Islet of Langerhans (tissue), 1 donor: ENCODE measurements at regions not wholly inside any gene's neighbourhood (a gene's known extent, or its start where the extent isn't known, plus 50 kb on each side); places are given as distances from the start of the nearest gene placed in this dataset.
"Not testable (repeated sequence)": the region's sequence is repeated elsewhere in the genome, so short reads cannot be mapped to it uniquely, and the experiment has no call there.

Experiments used
- FAIRE-seq: peaks from one replicate; lab custom pipeline; 2011; peaks lifted over from hg19 to GRCh38; lab: Jason Lieb, UNC

DNA sequence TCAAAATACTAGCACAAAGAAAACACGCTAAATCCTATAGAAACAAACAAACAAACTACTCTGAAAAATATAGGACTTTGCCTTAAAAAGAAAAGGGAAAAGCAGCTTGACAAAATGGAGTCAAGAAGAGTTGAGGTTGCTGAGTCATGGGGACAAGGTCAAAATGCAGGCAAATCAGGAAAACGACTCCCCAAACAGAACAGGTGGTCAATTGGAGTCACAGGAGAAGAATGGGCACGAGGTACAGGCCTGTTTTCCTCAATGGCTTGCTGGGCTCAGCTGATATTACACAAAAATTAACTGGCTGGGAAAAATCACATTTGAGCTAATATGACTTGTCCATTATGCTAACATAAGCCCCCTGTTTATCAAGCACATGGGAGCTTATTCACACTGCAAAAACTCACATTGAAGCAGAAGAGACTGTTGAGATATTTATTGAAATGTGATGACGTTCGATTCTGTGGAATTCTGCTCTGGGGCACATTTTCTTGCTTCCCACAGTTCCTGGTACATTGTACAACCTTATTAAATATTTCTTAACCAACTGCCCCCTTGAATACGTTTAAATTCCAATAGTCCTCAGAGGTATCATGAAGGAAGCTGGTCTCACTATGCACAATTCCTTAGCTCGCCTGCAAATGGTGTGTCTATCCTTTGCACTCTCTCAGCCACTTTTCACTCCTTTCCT lies 1622.1 kb downstream of the STIM2 start:
- FAIRE-seq, result no peak

DNA sequence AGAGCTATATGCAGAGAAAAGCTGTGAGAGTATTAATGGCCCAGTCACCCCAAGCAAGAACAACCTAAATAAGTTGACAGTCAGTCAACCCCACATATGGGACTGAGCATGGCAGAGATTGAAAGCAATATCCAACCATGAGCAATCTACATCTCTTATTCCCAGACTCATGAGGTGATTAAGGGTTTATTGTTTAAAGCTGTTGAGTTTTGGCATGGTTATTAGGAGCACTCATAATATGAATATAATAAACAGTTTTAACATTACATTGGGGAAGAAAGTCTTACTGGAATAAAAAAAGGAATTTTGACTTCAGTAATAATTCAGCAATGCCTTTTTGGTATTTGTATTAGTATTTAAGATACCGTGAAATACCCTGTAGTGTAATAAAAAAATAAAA lies 1627.4 kb downstream of the STIM2 start:
- FAIRE-seq, result no peak

DNA sequence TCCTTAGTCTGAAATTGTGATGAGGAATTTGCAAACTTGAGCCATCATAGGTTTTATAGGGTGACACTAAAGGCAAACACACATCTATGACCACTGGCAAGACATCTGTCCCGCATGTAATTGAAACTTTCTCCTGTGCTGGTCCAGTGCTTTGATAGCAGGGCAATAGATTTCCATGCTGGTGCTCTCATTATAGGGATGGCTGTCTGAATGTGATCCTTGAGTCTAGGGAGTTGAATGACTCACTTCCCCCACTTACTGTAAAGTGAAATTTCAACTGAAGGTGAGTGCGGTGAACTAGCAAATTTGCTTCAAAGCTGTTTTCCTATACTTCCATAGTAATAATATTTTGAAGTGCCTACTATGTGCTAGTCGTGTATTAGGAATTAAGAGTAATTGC lies 1630.0 kb downstream of the STIM2 start:
- FAIRE-seq, result no peak

DNA sequence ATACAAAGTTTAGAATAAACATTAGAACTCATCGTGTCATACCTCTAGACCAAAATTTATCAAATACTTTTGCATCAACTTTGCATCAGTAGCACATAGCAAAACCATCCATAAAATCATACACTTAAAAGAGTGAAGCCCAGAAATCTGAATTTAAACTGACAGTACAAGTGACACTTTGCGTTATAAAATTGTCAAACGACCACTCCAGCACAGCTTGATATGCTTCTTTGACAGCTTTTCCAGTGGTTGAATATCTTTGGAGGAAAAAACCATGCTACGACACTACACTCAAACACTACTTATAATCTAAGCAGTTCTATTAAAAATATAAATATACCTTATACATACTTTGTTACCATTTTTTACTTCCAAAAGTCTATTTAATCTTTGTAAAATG lies 1644.4 kb downstream of the STIM2 start:
- FAIRE-seq, result no peak

DNA sequence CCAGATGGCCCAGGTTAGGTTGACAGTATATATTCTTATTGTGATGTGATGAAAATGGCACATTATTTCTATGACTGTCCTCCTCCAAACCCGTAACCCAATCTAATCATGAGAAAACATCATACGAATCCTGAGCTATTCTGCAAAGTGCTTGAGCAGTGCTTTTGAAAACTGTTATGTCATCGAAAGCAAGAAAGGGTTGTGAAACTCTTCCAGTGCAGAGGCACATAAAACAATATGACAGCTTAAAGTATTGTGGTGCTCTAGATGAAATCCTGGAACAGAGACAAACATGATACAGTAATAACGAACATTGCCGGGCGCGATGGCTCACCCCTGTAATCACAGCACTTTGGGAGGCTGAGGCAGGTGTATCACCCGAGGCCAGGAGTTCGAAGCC lies 1648.0 kb downstream of the STIM2 start:
- no peak for FAIRE-seq

DNA sequence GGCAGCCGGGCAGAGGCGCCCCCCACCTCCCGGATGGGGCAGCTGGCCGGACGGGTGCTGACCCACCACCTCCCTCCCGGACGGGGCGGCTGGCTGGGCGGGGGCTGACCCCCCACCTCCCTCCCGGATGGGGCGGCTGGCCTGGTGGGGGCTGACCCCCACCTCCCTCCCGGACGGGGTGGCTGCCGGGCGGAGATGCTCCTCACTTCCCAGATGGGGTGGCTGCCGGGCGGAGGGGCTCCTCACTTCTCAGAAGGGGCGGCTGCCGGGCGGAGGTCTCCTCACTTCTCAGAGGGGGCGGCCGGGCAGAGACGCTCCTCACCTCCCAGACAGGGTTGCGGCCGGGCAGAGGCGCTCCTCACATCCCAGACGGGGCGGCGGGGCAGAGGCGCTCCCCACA lies 1654.1 kb downstream of the STIM2 start:
- FAIRE-seq, result not testable (repeated sequence)

DNA sequence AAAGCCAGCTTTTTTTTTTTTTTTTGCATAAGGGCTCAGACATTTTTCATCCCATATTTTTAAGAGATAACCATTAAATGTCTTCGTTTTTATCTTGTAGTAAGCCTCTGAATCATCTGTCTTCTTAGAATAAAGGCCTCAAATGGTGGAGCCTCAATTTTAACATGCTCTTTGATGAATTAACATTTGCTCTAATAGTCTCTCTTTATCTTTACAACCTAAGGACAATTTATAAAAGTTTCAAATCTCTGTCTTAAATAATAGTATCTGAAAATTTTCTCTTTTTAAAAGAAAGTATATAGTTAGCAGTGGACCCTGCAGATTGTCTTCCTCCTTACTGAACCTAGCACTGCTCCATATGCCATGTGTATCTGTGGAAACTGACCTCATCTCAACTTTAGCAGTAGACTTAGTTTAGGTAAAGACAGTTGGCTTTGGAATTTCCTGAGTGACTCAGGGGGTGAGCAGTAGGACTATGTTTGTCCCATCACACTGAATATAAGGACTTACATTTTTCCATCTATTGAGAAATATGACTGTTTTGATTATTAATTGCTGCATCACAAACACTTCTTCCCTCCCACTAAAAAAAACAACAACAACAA lies 1658.0 kb downstream of the STIM2 start:
- FAIRE-seq, result no peak

DNA sequence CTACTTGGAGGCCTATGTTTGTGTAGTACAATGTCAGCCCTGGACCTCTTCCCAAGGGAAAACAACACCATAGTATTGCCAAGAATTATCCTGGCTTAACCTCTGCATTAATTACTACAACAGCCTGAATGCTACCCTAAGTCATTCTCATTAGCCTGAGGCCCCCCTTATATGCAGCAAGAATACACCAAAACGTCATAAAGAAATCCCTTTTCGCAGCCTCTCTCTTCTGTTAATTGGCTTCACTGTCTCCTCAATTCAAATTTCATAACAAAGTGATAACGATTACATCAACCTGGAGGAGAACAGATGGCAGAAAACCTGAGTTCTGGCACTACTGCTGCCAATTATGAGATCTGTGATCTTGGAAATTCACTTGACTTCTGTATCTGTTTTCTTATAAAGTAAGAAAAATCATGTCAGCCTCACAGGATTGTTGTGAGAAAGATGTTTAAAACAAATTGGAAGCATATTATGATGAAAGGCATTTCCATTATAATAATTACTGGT lies 1663.1 kb downstream of the STIM2 start:
- no peak for FAIRE-seq

DNA sequence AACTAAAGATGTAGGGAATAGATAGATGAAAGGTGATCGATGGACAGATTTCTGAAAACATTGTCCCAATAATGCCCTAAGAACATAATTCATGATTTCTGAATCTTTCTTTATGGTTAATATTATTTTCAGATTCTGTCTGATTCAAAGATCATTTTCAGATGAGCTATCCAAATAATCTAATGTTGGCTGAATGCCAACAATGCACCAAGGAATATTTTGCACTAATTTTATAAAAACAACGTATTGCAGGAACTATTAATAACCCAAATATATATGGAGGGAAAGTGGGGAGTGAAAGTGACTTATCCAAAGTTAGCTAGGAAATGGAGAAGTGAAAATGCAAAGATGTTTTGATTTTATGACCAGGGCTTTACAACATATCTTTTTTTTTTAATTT lies 1675.5 kb downstream of the STIM2 start:
- no peak for FAIRE-seq

DNA sequence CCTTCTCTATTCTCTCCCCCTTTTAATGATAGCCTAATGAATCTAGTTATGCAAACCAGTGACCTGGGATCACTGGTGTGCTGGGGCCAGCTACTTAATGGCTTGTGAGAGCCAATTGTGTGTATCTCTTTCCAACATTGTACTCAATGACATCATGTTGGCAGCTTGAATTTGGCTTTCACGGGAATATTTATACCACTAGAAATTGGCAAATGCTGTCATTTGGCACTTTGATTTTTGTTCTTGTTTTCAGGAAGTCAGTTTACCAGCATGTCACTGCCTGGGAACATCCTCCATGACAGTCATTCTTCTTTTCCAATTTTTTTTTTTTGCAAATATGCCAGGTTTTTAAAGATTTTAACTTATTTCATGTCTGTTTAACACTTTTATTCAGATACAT lies 1685.3 kb downstream of the STIM2 start:
- FAIRE-seq, result no peak

DNA sequence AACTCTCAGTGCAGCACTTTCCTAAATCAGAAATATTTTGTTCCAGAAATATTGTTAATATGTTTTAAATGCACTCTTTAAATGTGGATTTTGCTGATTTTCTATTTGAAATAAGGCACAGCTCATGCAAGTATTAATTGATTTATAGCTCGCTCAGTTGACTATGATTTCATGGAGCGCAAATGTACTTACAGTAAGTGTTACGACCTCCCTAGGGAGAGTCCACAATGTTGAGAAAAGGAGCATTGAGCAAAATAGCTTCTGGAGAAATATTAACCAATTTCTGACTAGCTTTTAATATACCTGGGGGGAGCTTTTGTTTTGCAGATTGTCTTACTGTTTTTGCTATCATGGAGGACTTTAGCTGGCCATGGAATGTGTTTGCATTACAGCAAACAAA lies 1687.5 kb downstream of the STIM2 start:
- no peak for FAIRE-seq

DNA sequence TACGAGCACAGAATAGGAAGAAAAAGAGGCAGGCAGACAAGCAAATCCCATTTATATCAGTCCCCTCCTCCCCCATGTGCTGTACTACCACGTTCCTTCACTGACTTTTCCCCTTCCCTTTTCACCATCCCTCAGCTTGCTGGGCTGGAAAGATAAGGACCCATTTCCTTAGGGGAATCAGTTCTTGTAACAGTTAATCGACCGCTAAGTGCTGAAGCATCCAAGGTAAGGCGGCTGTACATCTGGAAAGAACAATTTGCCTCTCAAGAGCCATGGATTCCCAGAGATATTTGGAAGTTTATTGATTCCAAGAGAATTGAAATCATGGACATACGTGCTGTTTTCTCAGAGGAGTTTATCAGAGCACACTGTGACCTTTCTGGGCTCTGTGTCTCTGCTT lies 1688.0 kb downstream of the STIM2 start:
- FAIRE-seq, result no peak

DNA sequence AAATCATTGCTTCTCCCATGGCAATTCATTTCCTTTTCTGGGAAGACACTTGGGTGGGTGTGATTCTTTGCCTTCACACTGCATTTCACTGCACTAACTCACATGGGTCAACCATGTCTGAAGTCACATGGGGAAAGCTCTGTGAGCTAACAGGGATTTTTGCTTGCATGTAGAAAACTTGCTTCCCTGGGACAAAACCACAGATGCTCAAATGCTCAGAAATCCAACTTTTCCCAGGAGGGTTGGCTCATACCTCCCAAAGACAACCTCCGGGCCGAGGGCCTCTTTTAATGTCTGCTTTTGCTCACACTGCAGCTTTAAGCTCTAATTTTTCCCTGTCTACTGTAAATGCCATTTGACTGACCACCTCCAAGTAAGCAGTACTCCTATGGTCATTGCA lies 1695.2 kb downstream of the STIM2 start:
- FAIRE-seq, result no peak

DNA sequence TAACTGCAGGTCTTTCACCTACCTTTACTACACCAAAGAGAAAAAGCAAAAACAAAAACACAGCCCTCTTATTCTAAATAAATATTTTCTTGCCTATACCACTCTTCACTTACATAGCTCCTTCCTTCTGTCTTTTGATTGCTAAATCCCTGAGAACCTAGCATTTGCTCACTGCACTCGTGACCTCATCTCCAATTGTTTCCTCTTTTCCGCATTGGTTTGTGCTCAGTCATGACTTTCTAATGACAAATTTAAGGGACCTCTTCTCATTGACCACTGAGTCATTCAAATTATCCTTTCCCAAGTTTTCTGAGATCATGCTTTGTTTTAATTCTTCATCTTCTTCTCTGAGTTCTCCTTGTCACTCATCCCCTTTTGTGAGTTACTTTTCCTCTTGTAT lies 1697.1 kb downstream of the STIM2 start:
- FAIRE-seq, result no peak

DNA sequence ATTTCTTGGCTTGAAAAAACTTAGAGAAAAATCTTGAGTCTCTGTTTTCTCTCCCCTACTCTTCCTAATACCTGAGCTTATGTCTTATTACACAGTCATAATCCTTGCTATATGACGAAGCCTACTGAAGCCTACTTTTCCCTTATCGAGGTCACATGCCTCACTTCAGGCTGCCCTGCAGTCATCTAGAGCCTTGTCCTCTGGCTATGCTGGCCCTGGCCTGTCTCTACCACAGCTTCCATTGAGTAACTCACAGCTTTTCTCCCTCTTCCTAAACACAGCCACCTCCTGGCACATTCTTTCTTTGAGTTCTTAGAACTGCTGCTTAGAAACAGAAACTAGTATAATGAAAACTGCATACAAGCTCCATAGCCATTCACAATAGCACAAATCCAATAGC lies 1698.3 kb downstream of the STIM2 start:
- no peak for FAIRE-seq

DNA sequence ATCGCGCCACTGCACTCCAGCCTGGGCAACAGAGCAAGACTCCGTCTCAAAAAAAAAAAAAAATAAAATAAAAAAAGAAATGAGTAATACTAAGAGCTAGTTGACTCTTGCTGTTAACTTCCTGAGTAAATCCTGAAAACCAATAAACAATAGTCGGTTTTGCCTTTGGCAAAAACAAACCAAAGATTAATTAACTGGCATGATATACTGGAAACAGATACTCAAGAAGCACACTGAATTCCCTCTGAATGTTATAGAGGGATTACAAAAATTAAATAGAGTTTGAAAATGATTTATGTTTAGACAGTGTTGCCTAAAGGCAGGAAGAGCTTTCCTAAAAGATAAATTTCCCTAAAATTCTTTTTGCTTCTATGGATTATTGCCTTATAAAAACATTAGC lies 1702.3 kb downstream of the STIM2 start:
- FAIRE-seq, result no peak

DNA sequence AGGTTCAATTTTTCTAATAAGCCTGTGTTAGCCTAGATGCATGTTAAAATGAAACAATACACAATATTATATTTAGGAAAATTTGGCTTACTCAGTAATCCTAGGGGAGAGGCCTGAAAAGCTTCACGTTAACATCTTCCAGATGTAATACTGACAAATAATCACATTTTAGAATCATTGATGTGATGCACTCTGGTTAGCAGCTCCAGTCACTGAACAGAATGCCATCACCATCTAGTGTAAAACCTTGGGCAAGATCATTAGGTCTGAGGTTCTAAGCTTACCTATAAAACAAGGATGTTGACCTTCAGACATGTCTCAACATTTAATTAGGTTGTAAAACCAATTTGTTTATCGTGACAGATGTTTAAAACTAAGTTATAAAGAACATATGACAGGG lies 1704.8 kb downstream of the STIM2 start:
- no peak for FAIRE-seq

DNA sequence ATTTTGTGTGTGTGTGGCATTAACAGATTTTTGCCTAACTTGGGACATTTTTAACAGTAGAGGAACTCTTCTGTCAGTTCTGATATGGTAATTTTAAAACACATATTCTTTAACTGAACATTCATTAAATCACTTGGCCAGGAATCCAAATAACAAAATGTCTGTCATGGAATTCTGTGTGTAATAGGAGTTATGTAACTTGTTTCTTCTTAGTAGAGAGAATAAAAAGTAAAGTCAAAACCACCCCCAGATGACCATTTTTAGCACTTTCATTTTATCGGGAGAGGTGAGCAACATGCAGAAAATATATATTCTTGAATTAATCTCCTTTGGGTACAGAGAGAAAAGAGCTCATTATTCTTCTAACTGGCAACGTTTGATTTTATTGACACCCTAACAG lies 1740.3 kb downstream of the STIM2 start:
- no peak for FAIRE-seq

DNA sequence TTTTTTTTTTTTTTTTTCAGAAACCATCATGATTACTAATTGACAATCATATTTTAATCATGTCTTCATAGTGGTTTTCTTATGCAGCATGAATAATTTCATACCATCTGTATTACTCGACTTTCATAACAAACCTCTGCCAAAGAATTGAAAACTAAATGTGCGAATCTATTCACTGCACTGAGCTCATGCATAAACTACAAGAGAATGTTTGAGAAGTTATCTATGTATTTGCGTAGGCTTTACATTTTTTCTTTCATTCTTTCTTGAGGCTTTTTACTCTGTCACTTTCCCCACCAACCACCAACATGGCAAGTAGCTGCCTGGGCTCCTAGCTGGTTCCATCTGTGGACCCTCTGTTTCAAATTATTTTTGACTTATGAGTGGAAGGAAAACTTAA lies 1761.0 kb downstream of the STIM2 start:
- FAIRE-seq, result no peak

DNA sequence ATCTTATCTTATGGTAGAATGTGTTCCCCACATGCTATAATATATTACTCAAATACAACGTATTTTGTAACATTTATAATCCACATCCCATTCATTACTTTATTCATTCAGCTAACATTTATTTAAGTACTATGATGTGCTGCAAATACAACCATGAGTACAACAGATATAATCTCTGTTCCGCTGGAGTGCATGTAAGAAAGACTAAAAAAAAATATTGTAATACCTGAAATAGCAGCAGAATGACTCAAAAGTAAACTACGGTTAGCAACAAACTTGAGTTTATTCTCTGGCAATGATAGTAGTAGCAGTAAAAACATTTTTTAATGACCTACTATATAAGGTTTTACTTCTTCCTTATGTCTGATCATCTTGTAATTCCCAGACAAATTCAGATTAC lies 1776.3 kb downstream of the STIM2 start:
- FAIRE-seq, result no peak

DNA sequence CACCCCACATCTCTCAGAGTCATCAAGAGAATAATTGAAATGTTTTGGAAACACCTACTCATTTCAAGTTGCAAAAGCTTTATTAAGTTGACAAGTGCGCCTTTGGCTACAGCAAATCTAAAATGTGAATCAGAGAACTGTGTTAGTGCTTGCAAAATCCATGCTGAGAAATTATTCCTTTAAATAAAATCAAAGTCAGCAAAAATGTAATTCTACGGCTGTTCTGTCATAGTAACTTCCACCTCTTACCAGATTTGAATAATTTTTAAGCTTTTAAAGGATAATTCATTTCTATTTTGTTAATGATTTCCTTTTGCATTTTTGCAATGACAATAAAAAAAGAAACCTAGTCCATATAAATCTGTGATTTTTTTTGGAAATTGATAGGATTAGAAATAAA lies 1779.1 kb downstream of the STIM2 start:
- FAIRE-seq, result no peak

DNA sequence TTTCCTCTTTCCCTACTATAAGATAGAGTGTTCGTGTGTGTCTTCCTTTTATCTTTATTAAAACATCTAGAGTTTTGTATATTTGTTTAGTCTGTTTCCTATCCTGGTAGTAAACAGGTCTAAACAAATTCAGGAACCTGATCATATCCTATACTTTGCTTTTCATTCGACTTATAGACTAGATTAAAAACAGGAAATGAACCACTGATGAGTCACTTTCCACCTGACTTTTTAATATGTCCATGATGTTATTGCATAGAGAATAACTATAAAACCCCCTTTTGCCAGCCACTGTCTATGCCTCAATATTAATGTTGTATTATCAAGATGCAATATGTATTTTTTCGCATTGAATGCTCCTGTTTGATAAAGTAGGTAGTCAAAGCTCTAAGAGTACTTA lies 1794.0 kb downstream of the STIM2 start:
- FAIRE-seq, result no peak

DNA sequence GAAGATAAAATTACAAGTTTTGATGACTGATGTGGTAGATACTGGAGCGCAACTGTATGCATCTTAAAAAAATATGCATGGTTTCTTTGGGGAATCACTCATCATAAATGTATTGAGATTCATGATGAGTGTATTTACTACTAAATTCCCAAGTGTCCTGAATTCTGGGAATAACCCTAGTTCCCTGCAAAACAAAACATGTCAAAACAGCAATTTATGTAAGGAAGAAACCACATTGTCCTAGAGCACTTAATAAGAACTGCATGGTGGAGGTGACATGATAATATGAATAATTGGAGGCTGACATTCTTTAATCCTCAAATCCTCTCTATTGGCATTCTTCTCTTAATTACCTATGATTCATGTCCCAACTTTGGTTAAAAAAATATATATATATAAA lies 1804.7 kb downstream of the STIM2 start:
- FAIRE-seq, result no peak

DNA sequence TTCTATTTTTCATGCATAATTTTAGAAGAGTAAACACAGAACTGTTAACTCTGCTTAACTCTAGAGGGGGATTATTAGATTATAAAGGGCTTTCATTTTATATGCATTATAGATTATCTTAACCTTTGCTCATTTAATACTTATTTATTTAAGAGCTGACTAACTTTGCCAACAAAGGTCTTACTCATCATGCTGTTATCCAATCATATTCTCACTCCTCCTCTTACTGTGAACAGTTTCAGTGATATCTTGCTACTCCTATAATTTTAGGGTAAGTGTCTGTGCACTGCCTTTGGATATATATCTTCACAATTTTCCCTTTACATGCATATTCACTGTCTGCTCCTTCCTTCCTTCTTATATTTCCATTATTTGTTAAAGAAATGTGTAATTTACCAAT lies 1814.9 kb downstream of the STIM2 start:
- no peak for FAIRE-seq
